Activated naive CD8-positive, alpha-beta T cell treated with anti-CD3 and anti-CD28 coated beads, Interleukin-2, amount 50 U/mL, for 24 hours (primary cell): ENCODE measurements at regions not wholly inside any gene's neighbourhood (a gene's known extent, or its start where the extent isn't known, plus 50 kb on each side); places are given as distances from the start of the nearest gene placed in this dataset.
"Not testable (repeated sequence)": the region's sequence is repeated elsewhere in the genome, so short reads cannot be mapped to it uniquely, and the experiment has no call there.

Source experiments
- ATAC-seq: fragments of 150-1000 bp; cut with Tn5 transposase; one replicate; pipeline ENCODE4 v1.10.0; 2021
- DNase-seq: peaks from one replicate; pipeline ENCODE4 v3.0.0; 2021
- H3K27ac Mint-ChIP-seq: one replicate; pipeline ENCODE4 v1.8.0; 2021; ENCODE audit warnings: mild to moderate bottlenecking, mixed read lengths
- H3K27me3 Mint-ChIP-seq: one replicate; pipeline ENCODE4 v1.8.0; 2021; ENCODE audit warnings: mixed read lengths
- H3K36me3 Mint-ChIP-seq: one replicate; pipeline ENCODE4 v1.8.0; 2021; ENCODE audit warnings: low read depth, mixed read lengths
- H3K4me1 Mint-ChIP-seq: one replicate; pipeline ENCODE4 v1.8.0; 2021; ENCODE audit warnings: mixed read lengths
- H3K4me3 Mint-ChIP-seq: one replicate; pipeline ENCODE4 v1.8.0; 2021; ENCODE audit warnings: mild to moderate bottlenecking, moderate library complexity, mixed read lengths
- H3K9me3 Mint-ChIP-seq: one replicate; pipeline ENCODE4 v1.8.0; 2021; ENCODE audit warnings: mixed read lengths

DNA sequence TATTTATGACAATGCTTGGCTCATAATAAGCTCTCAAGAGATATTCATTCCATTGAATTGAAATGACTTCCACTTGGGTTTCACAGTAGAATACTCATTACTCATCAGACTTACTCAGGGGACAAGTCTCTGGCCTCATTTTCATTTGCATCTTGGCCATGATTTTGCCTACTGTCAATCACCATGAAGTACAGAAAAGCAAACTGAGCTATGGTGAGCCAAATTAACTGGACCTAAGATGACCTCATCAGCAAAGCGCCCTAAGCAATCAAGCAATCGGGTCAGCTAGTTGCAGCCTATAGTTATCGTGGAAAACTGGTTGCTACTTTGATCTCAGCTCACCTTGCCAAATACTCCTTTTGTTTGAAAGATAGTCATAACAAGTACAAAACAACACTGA is 494.7 kb upstream of the SLC35B3 start:
- Mint-ChIP-seq H3K27me3 (no peaks in the 10 kb centered on the region), H3K4me1 (no peaks in the 10 kb centered on the region), H3K36me3 (no peaks in the 10 kb centered on the region), H3K27ac (no peak overlapping the region), H3K4me3 (no peak overlapping the region), H3K9me3 (no peaks in the 10 kb centered on the region)
- DNase-seq (no peak), ATAC-seq (no peak)

DNA sequence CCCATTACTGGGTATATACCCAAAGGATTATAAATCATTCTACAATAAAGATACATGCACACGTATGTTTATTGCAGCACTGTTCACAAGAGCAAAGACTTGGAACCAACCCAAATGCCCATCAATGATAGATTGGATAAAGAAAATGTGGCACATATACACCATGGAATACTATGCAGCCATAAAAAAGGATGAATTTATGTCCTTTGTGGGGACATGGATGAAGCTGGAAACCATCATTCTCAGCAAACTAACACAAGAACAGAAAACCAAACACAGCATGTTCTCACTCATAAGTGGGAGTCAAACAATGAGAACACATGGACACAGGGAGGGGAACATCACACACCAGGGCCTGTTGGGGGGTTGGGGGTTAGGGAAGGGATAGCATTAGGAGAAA is 484.9 kb upstream of the SLC35B3 start:
- H3K27ac Mint-ChIP-seq, H3K36me3 Mint-ChIP-seq, H3K4me1 Mint-ChIP-seq, DNase-seq, H3K9me3 Mint-ChIP-seq, H3K27me3 Mint-ChIP-seq, H3K4me3 Mint-ChIP-seq, ATAC-seq: not testable (repeated sequence)

DNA sequence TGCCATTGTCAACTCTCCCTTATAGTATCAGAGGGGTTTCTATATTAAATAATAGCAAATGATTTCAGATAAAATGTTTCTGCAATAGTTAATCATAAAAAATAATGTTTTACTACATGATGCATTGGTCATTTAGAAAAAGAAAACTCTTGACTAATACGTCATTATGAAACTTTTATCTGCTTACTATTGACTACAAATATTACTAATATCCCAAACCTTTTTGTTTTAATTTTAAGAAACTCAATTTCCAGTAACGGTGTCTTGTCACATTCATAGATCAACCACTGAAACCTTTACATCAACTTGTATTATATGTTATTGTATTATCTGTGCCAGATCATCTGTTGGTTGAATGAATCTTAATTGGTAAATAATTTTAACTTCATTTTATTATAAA is 482.9 kb upstream of the SLC35B3 start:
- DNase-seq (no peak), ATAC-seq (no peak)
- no peaks in the 10 kb centered on the region for H3K27me3 Mint-ChIP-seq
- H3K36me3 Mint-ChIP-seq = no peaks in the 10 kb centered on the region
- H3K4me3 Mint-ChIP-seq = no peak overlapping the region
- peaks cover 5% of the 10 kb centered on the region for H3K9me3 Mint-ChIP-seq
- H3K4me1 Mint-ChIP-seq = no peaks in the 10 kb centered on the region
- H3K27ac Mint-ChIP-seq = no peak overlapping the region

DNA sequence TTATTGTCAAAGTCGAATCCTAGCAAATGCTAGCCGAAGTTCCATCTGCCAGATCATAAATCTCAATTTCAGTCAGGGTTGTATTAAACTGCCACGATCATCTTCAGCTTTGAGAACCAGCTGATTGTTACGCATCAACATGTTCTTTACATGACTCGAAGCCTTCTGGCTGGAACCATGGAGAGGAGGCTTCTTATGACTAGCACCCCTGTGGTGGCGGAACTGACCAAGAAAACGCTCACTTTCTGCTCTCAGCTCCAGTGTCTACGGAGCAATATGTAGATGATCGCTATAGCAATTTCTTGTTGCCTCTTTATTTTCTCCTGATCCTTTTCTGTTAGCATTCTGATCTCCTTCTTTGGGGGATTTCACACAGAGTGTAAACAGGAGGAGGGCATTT is 479.4 kb upstream of the SLC35B3 start:
- Mint-ChIP-seq H3K9me3 (peaks cover 9% of the 10 kb centered on the region), H3K36me3 (no peaks in the 10 kb centered on the region), H3K4me3 (no peak overlapping the region), H3K27ac (no peak overlapping the region), H3K4me1 (no peaks in the 10 kb centered on the region), H3K27me3 (no peaks in the 10 kb centered on the region)
- DNase-seq (no peak), ATAC-seq (no peak)

DNA sequence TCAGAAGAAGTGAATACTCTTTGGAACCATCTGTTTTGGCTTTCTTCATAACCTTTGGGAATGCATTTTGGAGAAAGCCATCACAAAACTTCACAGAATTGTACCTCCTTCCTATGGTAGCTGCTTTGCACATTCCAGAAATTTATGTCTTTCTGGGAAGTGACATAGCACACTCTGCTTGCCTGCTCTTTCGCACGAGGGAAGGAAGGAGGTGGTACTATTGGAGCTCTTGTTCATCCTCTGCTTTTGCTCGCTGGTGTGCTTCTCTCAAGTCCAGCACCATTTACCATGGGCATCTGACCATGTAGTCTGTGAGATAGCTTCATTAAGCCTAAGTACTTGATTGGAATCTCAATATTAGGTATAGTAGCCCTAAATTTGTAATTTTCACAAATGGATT is 473.3 kb upstream of the SLC35B3 start:
- Mint-ChIP-seq H3K4me1 (no peaks in the 10 kb centered on the region), H3K27me3 (no peaks in the 10 kb centered on the region), H3K36me3 (no peaks in the 10 kb centered on the region), H3K9me3 (peaks cover 6% of the 10 kb centered on the region), H3K4me3 (no peak overlapping the region), H3K27ac (no peak overlapping the region)
- DNase-seq = no peak
- ATAC-seq = no peak

DNA sequence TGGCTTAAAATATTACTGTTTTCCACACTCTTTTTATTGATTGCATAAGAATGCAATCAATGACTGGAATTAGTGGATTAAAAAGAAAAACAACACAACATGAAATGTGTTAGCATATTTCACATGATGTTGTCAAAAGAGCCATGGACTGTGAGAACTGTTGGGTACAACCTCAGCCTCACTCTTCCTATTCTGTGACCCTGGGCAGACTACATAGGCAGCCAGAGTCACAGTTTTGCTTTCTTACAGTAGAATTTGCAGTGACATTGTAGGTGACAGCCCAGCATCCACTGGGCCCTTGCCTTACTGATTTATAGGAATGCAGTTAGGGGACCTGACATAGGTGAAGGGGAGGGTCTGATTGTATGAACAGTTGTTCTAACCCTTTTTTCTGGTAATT is 471.4 kb upstream of the SLC35B3 start:
- Mint-ChIP-seq H3K27me3 (no peaks in the 10 kb centered on the region), H3K36me3 (no peaks in the 10 kb centered on the region), H3K4me3 (no peak overlapping the region), H3K4me1 (no peaks in the 10 kb centered on the region), H3K9me3 (no peaks in the 10 kb centered on the region), H3K27ac (no peak overlapping the region)
- DNase-seq (no peak), ATAC-seq (no peak)

DNA sequence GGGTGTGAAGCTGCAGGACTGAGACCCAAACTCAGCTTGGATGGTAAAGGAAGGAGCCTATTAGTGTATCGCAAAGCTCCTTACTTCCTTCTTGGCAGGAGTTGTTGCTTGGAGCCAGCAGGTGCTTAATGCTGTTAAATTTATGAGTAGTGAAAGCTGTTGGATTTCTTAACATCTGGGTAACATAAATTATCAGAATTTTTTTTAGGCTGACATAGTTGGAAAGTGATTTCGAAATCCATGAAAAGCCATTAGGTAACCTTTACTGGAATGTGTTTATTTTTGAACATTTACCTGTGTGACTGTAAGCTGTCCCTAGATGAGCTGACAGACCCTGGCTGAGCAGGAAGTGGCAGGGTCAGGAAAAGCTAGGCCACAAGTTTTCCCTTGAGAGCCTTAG is 470.4 kb upstream of the SLC35B3 start:
- H3K27ac Mint-ChIP-seq = no peak overlapping the region
- H3K27me3 Mint-ChIP-seq = no peaks in the 10 kb centered on the region
- no peak overlapping the region for H3K4me3 Mint-ChIP-seq

DNA sequence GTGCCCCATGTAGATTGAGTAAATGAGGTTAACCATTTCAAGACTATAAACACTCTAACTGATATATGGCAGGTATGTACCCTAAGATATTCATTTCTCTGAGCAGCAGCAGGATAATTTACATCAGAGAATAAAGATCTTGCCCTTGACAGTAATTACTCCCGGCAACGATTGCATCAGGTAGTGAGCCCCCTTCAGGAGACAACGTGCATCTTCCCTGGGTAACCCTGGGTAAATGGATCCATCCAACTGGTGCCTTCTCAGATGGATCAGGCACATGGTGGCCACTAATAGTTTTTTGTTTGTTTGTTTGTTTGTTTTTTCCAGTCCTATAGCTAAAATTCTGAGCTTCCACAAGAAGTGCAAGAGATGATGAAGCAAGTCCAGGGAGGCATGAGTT is 469.4 kb upstream of the SLC35B3 start:
- ATAC-seq (no peak), DNase-seq (no peak)
- Mint-ChIP-seq H3K9me3 (no peaks in the 10 kb centered on the region), H3K36me3 (no peaks in the 10 kb centered on the region), H3K27ac (no peak overlapping the region), H3K27me3 (no peaks in the 10 kb centered on the region), H3K4me1 (no peaks in the 10 kb centered on the region), H3K4me3 (no peak overlapping the region)

More for the DNA sequence above, 470.4 kb upstream of the SLC35B3 start:
- no peak for ATAC-seq
- DNase-seq = no peak
- H3K4me1 Mint-ChIP-seq = no peaks in the 10 kb centered on the region
- H3K36me3 Mint-ChIP-seq = no peaks in the 10 kb centered on the region
- no peaks in the 10 kb centered on the region for H3K9me3 Mint-ChIP-seq

DNA sequence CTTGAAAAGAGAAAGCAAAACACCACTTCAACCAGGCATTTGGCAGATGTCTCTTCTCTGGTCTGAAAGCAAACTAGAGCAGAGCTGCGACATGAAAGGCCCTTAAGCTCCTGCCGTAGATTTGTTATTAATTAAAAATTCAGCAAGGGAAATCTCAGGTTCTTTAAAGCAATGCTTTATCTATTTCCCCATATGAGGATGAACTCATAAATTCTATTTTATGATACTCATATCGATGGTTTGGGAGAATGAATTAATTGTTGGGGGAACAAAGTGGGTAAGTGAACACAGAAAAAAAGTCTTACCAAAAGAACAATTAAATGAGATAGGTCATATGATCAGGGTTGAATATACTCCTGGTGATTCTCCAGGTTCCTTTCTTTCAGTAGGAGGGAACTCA is 464.7 kb upstream of the SLC35B3 start:
- H3K4me3 Mint-ChIP-seq = no peak overlapping the region
- no peak for ATAC-seq
- no peaks in the 10 kb centered on the region for H3K4me1 Mint-ChIP-seq

DNA sequence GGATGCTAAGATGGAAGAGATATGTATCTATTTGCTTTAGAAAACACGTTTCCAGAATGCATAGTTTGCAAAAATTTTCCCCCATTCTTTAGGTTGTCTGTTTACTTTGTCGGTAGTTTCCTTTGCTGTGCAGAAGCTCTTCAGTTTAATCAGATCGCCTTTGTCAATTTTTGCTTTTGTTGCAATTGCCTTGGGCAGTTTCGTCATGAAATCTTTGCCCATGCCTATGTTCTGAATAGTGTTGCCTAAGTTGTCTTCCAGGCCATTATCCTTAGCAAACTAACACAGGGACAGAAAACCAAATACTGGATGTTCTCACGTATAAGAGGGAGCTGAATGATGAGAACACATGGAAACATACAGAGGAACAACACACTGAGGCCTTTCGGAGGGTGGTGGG is 454.2 kb upstream of the SLC35B3 start:
- no peak overlapping the region for H3K27ac Mint-ChIP-seq
- no peaks in the 10 kb centered on the region for H3K27me3 Mint-ChIP-seq
- H3K4me1 Mint-ChIP-seq = no peaks in the 10 kb centered on the region
- no peaks in the 10 kb centered on the region for H3K9me3 Mint-ChIP-seq
- no peak for ATAC-seq
- H3K36me3 Mint-ChIP-seq = no peaks in the 10 kb centered on the region
- H3K4me3 Mint-ChIP-seq = no peak overlapping the region
- no peak for DNase-seq

More for the DNA sequence above, 464.7 kb upstream of the SLC35B3 start:
- no peaks in the 10 kb centered on the region for H3K9me3 Mint-ChIP-seq
- H3K36me3 Mint-ChIP-seq = no peaks in the 10 kb centered on the region
- H3K27ac Mint-ChIP-seq = no peak overlapping the region
- no peak for DNase-seq
- no peaks in the 10 kb centered on the region for H3K27me3 Mint-ChIP-seq

DNA sequence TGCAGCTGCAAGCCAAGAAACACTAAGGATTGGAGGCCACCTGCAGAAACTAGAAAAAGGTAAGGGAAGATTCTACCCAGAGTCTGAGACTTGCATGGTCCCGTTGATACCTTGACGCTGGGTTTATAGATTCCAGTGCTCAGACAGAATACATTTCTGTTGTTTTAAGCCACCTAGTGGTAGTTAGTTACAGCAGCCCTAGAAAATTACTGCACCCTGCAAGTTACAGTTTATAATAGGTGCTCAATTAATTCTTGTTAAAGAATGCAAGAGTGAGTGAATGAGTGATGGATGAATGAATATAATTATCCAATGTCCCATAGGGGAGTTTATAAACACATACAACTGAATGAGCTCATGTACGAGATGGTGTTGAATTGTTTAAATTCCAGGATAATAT is 453.1 kb upstream of the SLC35B3 start:
- DNase-seq (no peak), ATAC-seq (peak; percentile 54)
- H3K27ac Mint-ChIP-seq = no peak overlapping the region
- no peaks in the 10 kb centered on the region for H3K9me3 Mint-ChIP-seq
- H3K27me3 Mint-ChIP-seq = peaks cover 2% of the 10 kb centered on the region
- H3K4me3 Mint-ChIP-seq = no peak overlapping the region
- no peaks in the 10 kb centered on the region for H3K4me1 Mint-ChIP-seq
- no peaks in the 10 kb centered on the region for H3K36me3 Mint-ChIP-seq

DNA sequence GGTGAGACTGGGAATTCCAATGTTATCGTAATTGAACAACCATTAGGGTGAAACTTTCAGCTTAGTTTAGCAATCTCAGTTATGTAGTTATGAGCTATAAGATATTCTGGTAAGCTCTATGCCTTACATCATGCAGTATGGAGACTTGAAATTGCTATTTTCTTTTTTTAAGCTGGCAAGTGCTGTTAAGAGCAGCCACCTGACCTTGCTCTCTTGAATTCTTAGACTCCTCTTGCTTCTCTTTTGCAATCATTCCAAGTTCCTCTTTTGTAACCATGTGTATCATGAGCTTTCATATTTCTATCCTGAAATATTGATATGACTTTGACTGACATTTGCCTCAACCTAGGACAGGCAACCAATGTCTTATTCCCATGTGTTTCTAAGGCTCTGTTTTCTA is 446.3 kb upstream of the SLC35B3 start:
- Mint-ChIP-seq H3K9me3 (no peaks in the 10 kb centered on the region), H3K4me3 (no peak overlapping the region), H3K27me3 (peaks cover 2% of the 10 kb centered on the region), H3K27ac (no peak overlapping the region), H3K4me1 (no peaks in the 10 kb centered on the region), H3K36me3 (no peaks in the 10 kb centered on the region)
- DNase-seq (no peak), ATAC-seq (no peak)

DNA sequence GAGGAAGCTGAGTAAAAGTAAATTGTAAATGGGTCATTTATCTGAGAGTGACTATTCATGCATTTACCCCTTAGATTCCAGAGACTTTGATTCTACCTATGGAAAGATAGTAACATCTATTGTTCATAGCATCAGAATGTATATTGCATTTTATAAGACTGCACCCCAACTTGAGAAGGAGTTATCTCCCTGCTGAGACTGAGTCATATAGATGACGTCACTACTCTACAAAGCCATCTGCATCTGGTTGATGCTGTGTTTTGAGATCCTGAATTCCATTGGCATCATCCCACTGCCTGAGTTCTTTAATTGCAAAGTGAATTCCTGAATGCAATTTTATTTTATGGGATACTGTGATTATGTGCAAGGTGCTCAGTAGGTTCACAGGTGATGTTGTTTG is 444.0 kb upstream of the SLC35B3 start:
- H3K4me1 Mint-ChIP-seq = no peaks in the 10 kb centered on the region
- no peaks in the 10 kb centered on the region for H3K9me3 Mint-ChIP-seq
- ATAC-seq (no peak), DNase-seq (no peak)
- no peak overlapping the region for H3K4me3 Mint-ChIP-seq
- H3K27me3 Mint-ChIP-seq = peaks cover 2% of the 10 kb centered on the region
- no peaks in the 10 kb centered on the region for H3K36me3 Mint-ChIP-seq
- no peak overlapping the region for H3K27ac Mint-ChIP-seq

DNA sequence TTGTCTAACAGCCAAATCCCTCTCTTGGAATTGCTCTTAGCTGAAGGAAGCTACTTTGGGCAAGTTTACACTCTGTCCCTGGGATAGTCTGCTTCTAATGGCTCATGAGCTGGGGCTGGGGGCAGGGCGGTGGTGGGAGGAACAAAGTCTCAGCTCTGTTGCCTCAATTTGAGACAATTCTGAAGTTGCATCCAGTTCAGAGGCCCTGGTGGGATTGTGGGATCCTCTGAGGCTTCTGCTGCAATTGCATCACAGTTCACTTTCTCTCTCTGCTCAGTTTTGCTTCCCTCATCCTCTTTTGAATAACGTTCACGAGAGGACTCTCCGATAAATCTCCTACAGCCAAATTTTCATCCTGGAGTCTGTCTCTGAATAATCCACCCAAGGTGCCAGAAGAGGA is 440.6 kb upstream of the SLC35B3 start:
- H3K27ac Mint-ChIP-seq = no peak overlapping the region
- H3K9me3 Mint-ChIP-seq = no peaks in the 10 kb centered on the region
- H3K36me3 Mint-ChIP-seq = no peaks in the 10 kb centered on the region
- no peaks in the 10 kb centered on the region for H3K4me1 Mint-ChIP-seq
- DNase-seq = no peak
- H3K27me3 Mint-ChIP-seq = no peaks in the 10 kb centered on the region
- H3K4me3 Mint-ChIP-seq = no peak overlapping the region
- ATAC-seq = no peak

DNA sequence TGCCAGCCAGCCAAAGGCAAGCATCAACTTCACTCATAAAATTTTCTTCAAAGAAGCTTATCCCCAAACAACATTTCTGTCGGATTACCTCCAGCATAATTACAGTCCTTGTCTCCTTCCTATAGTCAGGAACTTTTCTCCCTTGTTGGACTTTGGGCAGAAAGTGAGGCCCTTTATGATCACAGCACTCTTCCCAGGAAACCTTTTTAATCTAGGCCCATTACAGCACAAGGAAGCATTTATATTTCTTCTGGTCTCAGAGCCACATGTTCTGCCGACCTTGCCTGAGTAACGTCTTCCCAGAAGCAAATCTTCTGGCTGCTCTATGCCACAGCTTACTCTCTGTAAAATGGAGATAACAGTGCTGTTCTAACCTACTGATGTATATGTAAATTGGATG is 437.2 kb upstream of the SLC35B3 start:
- ATAC-seq (no peak), DNase-seq (no peak)
- no peaks in the 10 kb centered on the region for H3K4me1 Mint-ChIP-seq
- no peaks in the 10 kb centered on the region for H3K27me3 Mint-ChIP-seq
- H3K9me3 Mint-ChIP-seq = no peaks in the 10 kb centered on the region
- H3K27ac Mint-ChIP-seq = no peak overlapping the region
- no peaks in the 10 kb centered on the region for H3K36me3 Mint-ChIP-seq
- H3K4me3 Mint-ChIP-seq = no peak overlapping the region

DNA sequence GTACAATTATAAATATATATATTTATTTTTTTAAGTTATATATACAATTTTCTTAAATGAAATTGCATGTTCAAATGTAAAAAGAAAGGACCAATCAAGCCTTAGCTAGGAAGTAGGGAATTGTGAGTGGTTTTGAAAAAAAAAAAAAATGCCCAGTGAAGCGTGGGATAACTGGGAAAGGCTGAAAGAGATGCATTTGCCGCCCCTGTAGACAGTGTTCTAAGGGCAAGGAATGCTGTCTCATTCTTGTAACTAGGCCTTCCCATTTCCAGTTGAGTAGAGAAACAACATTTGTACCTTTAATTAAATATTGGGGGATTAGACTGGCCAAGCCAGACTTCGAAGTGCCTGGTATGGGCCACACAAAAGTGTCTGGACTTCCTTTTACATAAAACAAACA is 430.1 kb upstream of the SLC35B3 start:
- H3K27ac Mint-ChIP-seq = no peak overlapping the region
- H3K4me1 Mint-ChIP-seq = no peaks in the 10 kb centered on the region
- peaks cover 1% of the 10 kb centered on the region for H3K27me3 Mint-ChIP-seq
- no peaks in the 10 kb centered on the region for H3K9me3 Mint-ChIP-seq
- ATAC-seq (no peak), DNase-seq (no peak)
- no peak overlapping the region for H3K4me3 Mint-ChIP-seq
- H3K36me3 Mint-ChIP-seq = no peaks in the 10 kb centered on the region
